Smooth muscle cell (in vitro differentiated cells): ENCODE measurements at regions not wholly inside any gene's neighbourhood (a gene's known extent, or its start where the extent isn't known, plus 50 kb on each side); places are given as distances from the start of the nearest gene placed in this dataset.

ENCODE experiments used
- DNase-seq: peaks from one replicate; lab custom pipeline; 2025; ENCODE audit not compliant: unreplicated experiment; lab: John Stamatoyannopoulos, UW
- H2AFZ ChIP-seq: fragments of 200-600 bp; sonication (generic); 2 replicates; pipeline ENCODE4 v1.6.0; 2016; ENCODE audit warnings: antibody characterized with exemption, low read depth, mild to moderate bottlenecking
- H3F3A ChIP-seq: fragments of 200-600 bp; sonication (generic); 2 replicates; pipeline ENCODE4 v1.6.0; 2017; ENCODE audit warnings: antibody characterized with exemption, low read depth
- H3K27ac ChIP-seq: fragments of 200-600 bp; sonication (generic); 2 replicates; pipeline ENCODE4 v1.5.1; 2016; ENCODE audit warnings: low read depth, mild to moderate bottlenecking
- H3K27me3 ChIP-seq: fragments of 200-600 bp; sonication (generic); 2 replicates; pipeline ENCODE4 v1.6.1; 2016; ENCODE audit warnings: low read depth, mild to moderate bottlenecking
- H3K36me3 ChIP-seq: fragments of 200-600 bp; sonication (generic); 2 replicates; pipeline ENCODE4 v1.5.1; 2016; ENCODE audit warnings: low read depth
- H3K4me1 ChIP-seq: fragments of 200-600 bp; sonication (generic); 2 replicates; pipeline ENCODE4 v1.5.1; 2016; ENCODE audit warnings: low read depth
- H3K4me2 ChIP-seq: fragments of 200-600 bp; sonication (generic); 2 replicates; pipeline ENCODE4 v1.6.0; 2016; ENCODE audit warnings: mild to moderate bottlenecking
- H3K4me3 ChIP-seq: fragments of 200-600 bp; sonication (generic); 2 replicates; pipeline ENCODE4 v1.5.1; 2016; ENCODE audit warnings: mild to moderate bottlenecking
- H3K79me2 ChIP-seq: fragments of 200-600 bp; sonication (generic); 2 replicates; pipeline ENCODE4 v1.6.0; 2016; ENCODE audit warnings: low read depth, mild to moderate bottlenecking
- H3K9ac ChIP-seq: fragments of 200-600 bp; sonication (generic); 2 replicates; pipeline ENCODE4 v1.6.0; 2016; ENCODE audit warnings: low read depth
- H3K9me3 ChIP-seq: fragments of 200-600 bp; sonication (generic); replicated peaks from 2 replicates; pipeline ENCODE4 v1.5.1; 2016; ENCODE audit warnings: low read depth
- H4K20me1 ChIP-seq: fragments of 200-600 bp; sonication (generic); 2 replicates; pipeline ENCODE4 v1.6.0; 2016; ENCODE audit warnings: low read depth
- WGBS: methylation state at CpG from one replicate; pipeline ENCODE4 v1.1.7; 2016; ENCODE audit warnings: low lambda C conversion rate; 5-methylcytosine and 5-hydroxymethylcytosine counted together
- TF ChIP-seq, protein P1 (sequence below): fragments of 200-600 bp; sonication (generic); IDR thresholded peaks from 2 replicates; pipeline ENCODE4 v1.5.1; 2017; ENCODE audit warnings: borderline replicate concordance, mild to moderate bottlenecking, antibody characterized with exemption; ENCODE audit not compliant: insufficient read depth, poor library complexity, severe bottlenecking

GRCh38 chr2:144181001-144181400 lies 338.9 kb downstream of the ZEB2 start:
- no peaks in the 10 kb centered on the region for H3K27me3 ChIP-seq
- TF ChIP-seq, protein P1, sequence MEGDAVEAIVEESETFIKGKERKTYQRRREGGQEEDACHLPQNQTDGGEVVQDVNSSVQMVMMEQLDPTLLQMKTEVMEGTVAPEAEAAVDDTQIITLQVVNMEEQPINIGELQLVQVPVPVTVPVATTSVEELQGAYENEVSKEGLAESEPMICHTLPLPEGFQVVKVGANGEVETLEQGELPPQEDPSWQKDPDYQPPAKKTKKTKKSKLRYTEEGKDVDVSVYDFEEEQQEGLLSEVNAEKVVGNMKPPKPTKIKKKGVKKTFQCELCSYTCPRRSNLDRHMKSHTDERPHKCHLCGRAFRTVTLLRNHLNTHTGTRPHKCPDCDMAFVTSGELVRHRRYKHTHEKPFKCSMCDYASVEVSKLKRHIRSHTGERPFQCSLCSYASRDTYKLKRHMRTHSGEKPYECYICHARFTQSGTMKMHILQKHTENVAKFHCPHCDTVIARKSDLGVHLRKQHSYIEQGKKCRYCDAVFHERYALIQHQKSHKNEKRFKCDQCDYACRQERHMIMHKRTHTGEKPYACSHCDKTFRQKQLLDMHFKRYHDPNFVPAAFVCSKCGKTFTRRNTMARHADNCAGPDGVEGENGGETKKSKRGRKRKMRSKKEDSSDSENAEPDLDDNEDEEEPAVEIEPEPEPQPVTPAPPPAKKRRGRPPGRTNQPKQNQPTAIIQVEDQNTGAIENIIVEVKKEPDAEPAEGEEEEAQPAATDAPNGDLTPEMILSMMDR: no peak
- no peaks in the 10 kb centered on the region for H3K79me2 ChIP-seq
- H4K20me1 ChIP-seq: no peaks in the 10 kb centered on the region
- 94% methylated on average over 1 of the region's 1 CpG for WGBS
- no peak for DNase-seq
- no peaks in the 10 kb centered on the region for H3K36me3 ChIP-seq
- no peaks in the 10 kb centered on the region for H3K4me1 ChIP-seq
- H3K4me2 ChIP-seq: no peak overlapping the region
- no peak overlapping the region for H2AFZ ChIP-seq
- H3K9ac ChIP-seq: no peak overlapping the region
- no peak overlapping the region for H3K4me3 ChIP-seq
- H3F3A ChIP-seq: no peaks in the 10 kb centered on the region
- no peak overlapping the region for H3K27ac ChIP-seq
- no peaks in the 10 kb centered on the region for H3K9me3 ChIP-seq

GRCh38 chr2:144180131-144180530 lies 339.8 kb downstream of the ZEB2 start:
- 99% methylated on average over 3 of the region's 3 CpGs for WGBS
- Histone ChIP-seq H3K9me3 (no peaks in the 10 kb centered on the region), H2AFZ (no peak overlapping the region), H4K20me1 (no peaks in the 10 kb centered on the region), H3K27me3 (no peaks in the 10 kb centered on the region), H3K36me3 (no peaks in the 10 kb centered on the region), H3K4me2 (no peak overlapping the region), H3K9ac (no peak overlapping the region), H3K4me3 (no peak overlapping the region), H3K79me2 (no peaks in the 10 kb centered on the region), H3K27ac (no peak overlapping the region), H3K4me1 (no peaks in the 10 kb centered on the region), H3F3A (no peaks in the 10 kb centered on the region)
- TF ChIP-seq, protein P1: no peak
- DNase-seq: no peak

DNA sequence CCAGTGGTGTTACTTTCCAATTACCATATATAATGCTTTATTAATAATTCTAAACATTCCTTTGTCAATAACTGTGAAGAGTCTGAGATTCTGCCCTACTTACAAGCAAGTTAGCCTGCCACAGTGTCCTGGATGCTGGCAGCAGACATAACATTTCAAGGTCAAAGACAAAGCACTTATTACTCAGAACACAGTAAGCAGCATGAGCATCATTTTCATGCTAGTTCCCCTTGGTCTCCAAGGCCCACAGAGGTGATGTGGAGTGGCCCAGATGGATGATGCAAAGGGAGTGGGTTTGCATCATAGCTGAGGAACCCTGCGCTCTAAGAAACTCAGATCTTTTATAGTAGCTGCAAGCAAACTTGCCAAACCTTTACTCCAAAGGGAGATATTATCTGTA lies 349.7 kb downstream of the ZEB2 start:
- Histone ChIP-seq H3K27me3 (no peaks in the 10 kb centered on the region), H3K9ac (no peak overlapping the region), H3K79me2 (no peaks in the 10 kb centered on the region), H3K4me3 (no peak overlapping the region), H3K9me3 (no peaks in the 10 kb centered on the region), H2AFZ (no peak overlapping the region), H3K36me3 (no peaks in the 10 kb centered on the region), H3K4me1 (no peaks in the 10 kb centered on the region), H4K20me1 (no peaks in the 10 kb centered on the region), H3K27ac (no peak overlapping the region), H3K4me2 (no peak overlapping the region), H3F3A (no peaks in the 10 kb centered on the region)
- no peak for DNase-seq
- WGBS: 92% methylated on average over 1 of the region's 1 CpG
- TF ChIP-seq, protein P1: no peak

- Histone ChIP-seq H3F3A (no peaks in the 10 kb centered on the region), H3K9ac (no peak overlapping the region), H3K79me2 (no peaks in the 10 kb centered on the region), H3K27me3 (no peaks in the 10 kb centered on the region), H2AFZ (no peak overlapping the region), H3K36me3 (no peaks in the 10 kb centered on the region), H3K27ac (no peak overlapping the region), H3K4me1 (no peaks in the 10 kb centered on the region), H3K4me2 (no peak overlapping the region), H3K9me3 (no peaks in the 10 kb centered on the region), H4K20me1 (no peaks in the 10 kb centered on the region), H3K4me3 (no peak overlapping the region)
- TF ChIP-seq, protein P1: no peak
- no peak for DNase-seq
Observed at GRCh38 chr2:144166743-144167142, 353.2 kb downstream of the ZEB2 start.
